Erythroblast (primary cell): ENCODE measurements at regions not wholly inside any gene's neighbourhood (a gene's known extent, or its start where the extent isn't known, plus 50 kb on each side); places are given as distances from the start of the nearest gene placed in this dataset.

Source experiments
- GATA1 ChIP-seq: IDR thresholded peaks from 2 replicates; pipeline ENCODE4 v1.6.1; 2011; ENCODE audit warnings: low read depth, mild to moderate bottlenecking, control low read depth, low read length, moderate library complexity
- POLR2A ChIP-seq: IDR thresholded peaks from 2 replicates; pipeline ENCODE4 v1.6.1; 2011; ENCODE audit warnings: mild to moderate bottlenecking, low read length

- TF ChIP-seq POLR2A (no peak), GATA1 (no peak)
These were observed 82.3 kb upstream of the LPP start for GRCh38 chr3:188071636-188072035.
